Neural progenitor cell (in vitro differentiated cells): ENCODE measurements at regions not wholly inside any gene's neighbourhood (a gene's known extent, or its start where the extent isn't known, plus 50 kb on each side); places are given as distances from the start of the nearest gene placed in this dataset.

Experiments used
- DNase-seq: peaks from one replicate; pipeline ENCODE4 v3.0.0-alpha.2; 2016; ENCODE audit warnings: low spot score
- H2AFZ ChIP-seq: fragments of 200-600 bp; sonication (generic); replicated peaks from 2 replicates; pipeline ENCODE4 v1.6.1; 2016; ENCODE audit warnings: antibody characterized with exemption
- H3F3A ChIP-seq: fragments of 200-600 bp; sonication (generic); 2 replicates; pipeline ENCODE4 v1.6.1; 2016; ENCODE audit warnings: antibody characterized with exemption, low read depth
- H3K27ac ChIP-seq: fragments of 200-600 bp; sonication (generic); 2 replicates; pipeline ENCODE4 v1.5.1; 2016; ENCODE audit warnings: mild to moderate bottlenecking
- H3K27me3 ChIP-seq: fragments of 200-600 bp; sonication (generic); 2 replicates; pipeline ENCODE4 v1.6.1; 2016; ENCODE audit warnings: mild to moderate bottlenecking, moderate library complexity
- H3K36me3 ChIP-seq: fragments of 200-600 bp; sonication (generic); 2 replicates; pipeline ENCODE4 v1.5.1; 2016
- H3K4me1 ChIP-seq: fragments of 200-600 bp; sonication (generic); 2 replicates; pipeline ENCODE4 v1.6.1; 2016; ENCODE audit warnings: mixed run types
- H3K4me2 ChIP-seq: fragments of 200-600 bp; sonication (generic); 2 replicates; pipeline ENCODE4 v1.6.1; 2016
- H3K4me3 ChIP-seq: fragments of 200-600 bp; sonication (generic); 2 replicates; pipeline ENCODE4 v1.5.1; 2016
- H3K79me2 ChIP-seq: fragments of 200-600 bp; sonication (generic); 2 replicates; pipeline ENCODE4 v1.6.1; 2016; ENCODE audit warnings: low read depth
- H3K9ac ChIP-seq: fragments of 200-600 bp; sonication (generic); 2 replicates; pipeline ENCODE4 v1.6.1; 2016
- H3K9me3 ChIP-seq: fragments of 200-600 bp; sonication (generic); 2 replicates; pipeline ENCODE4 v1.5.1; 2016; ENCODE audit warnings: low read depth
- H4K20me1 ChIP-seq: fragments of 200-600 bp; sonication (generic); 2 replicates; pipeline ENCODE4 v1.6.1; 2016; ENCODE audit warnings: low read depth
- H3K27ac Mint-ChIP-seq: 3 replicates; pipeline ENCODE4 v1.8.0; 2021; ENCODE audit warnings: mixed read lengths
- H3K27me3 Mint-ChIP-seq: 2 replicates; pipeline ENCODE4 v1.8.0; 2022; ENCODE audit warnings: low read depth, mild to moderate bottlenecking, inconsistent platforms, moderate library complexity, mixed read lengths; ENCODE audit not compliant: insufficient read depth
- H3K36me3 Mint-ChIP-seq: 3 replicates; pipeline ENCODE4 v1.8.0; 2021; ENCODE audit warnings: mixed read lengths
- H3K4me1 Mint-ChIP-seq: 3 replicates; pipeline ENCODE4 v1.8.0; 2021; ENCODE audit warnings: mixed read lengths
- H3K4me3 Mint-ChIP-seq: 3 replicates; pipeline ENCODE4 v1.8.0; 2021; ENCODE audit warnings: mild to moderate bottlenecking, moderate library complexity, mixed read lengths
- H3K9me3 Mint-ChIP-seq: 3 replicates; pipeline ENCODE4 v1.8.0; 2020; ENCODE audit warnings: mixed read lengths
- EZH2 ChIP-seq: fragments of 200-600 bp; sonication (generic); IDR thresholded peaks from 2 replicates; pipeline ENCODE4 v1.6.1; 2017; ENCODE audit warnings: antibody characterized with exemption, mild to moderate bottlenecking, moderate library complexity
- EZH2phosphoT487 ChIP-seq: fragments of 200-600 bp; sonication (generic); IDR thresholded peaks from 2 replicates; pipeline ENCODE4 v1.6.1; 2017; ENCODE audit warnings: antibody characterized with exemption
- TF ChIP-seq, protein P1 (sequence below): fragments of 200-600 bp; sonication (generic); IDR thresholded peaks from 2 replicates; pipeline ENCODE4 v1.5.1; 2017; ENCODE audit warnings: antibody characterized with exemption, mild to moderate bottlenecking

DNA sequence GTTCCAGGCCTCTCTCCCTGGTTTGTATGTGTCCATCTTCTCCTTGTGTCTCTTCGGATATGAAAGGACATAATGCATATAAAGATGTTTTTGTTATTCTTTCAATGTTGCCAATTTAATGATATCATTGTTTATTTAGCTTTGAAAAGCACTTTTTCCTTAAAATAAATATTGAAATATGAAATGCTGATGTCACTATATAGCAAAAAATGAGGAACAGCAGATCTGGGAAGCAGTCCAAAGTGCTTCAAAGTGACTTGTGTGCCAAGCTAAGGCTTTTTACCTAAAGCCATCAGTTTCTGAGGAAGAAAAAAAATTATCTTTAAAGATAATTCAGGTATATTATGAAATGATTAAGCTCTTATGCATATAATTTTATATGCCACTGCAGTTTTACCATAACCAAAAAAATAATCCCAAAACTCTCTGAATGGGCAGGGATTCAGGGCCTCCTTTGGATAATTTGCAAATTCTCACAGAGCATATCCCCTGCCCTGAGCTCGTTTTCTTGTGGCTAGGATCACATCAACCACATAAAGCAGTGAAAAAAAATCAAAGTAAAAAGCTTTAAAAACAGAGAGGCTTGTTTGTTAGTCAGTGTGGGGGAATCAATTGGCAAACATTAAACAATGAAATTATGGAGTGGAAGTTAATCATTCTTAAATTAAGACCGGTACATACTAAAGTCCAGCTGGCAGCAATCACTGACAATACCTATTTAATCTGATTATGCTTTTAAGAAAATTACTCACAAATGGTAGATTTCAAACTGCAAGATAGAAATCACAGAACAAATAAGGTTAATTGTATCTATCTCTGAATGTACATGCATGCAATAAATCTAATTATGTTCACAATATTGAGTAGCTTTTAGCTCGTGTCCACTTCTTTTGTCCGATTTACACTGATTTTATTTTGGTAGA, 1027.9 kb upstream of the ADGRB3 start:
- Histone ChIP-seq H3K36me3 (no peaks in the 10 kb centered on the region), H3F3A (no peaks in the 10 kb centered on the region), H3K79me2 (no peaks in the 10 kb centered on the region), H2AFZ (no peak overlapping the region), H3K9me3 (no peaks in the 10 kb centered on the region), H3K27me3 (no peaks in the 10 kb centered on the region), H3K27ac (no peak overlapping the region), H3K9ac (no peak overlapping the region), H3K4me3 (no peak overlapping the region), H4K20me1 (no peaks in the 10 kb centered on the region), H3K4me2 (no peak overlapping the region), H3K4me1 (no peaks in the 10 kb centered on the region)
- H3K27me3 Mint-ChIP-seq: no peaks in the 10 kb centered on the region
- H3K36me3 Mint-ChIP-seq: no peaks in the 10 kb centered on the region
- H3K27ac Mint-ChIP-seq: no peak overlapping the region
- no peak for DNase-seq
- TF ChIP-seq EZH2: no peak
- no peaks in the 10 kb centered on the region for H3K4me1 Mint-ChIP-seq
- H3K4me3 Mint-ChIP-seq: no peak overlapping the region
- no peaks in the 10 kb centered on the region for H3K9me3 Mint-ChIP-seq

DNA sequence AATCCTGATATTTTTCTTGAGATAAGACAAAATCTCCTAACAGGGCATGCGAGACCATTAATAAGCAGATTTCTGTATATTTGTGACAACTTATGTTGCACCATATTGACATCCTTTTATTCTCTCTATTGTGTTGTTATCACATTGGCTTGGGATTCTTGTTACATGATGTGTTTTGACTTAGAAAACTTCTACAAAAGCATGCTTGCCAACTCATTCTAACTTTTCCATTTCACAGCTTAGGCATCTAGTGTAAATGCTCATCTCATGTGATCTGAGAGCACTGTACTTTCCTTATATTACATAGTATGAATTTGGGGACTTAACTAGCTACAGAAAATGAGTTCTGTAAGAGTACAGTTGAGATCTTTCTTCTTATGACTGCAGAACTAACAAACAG, 1040.7 kb upstream of the ADGRB3 start:
- Histone ChIP-seq H3F3A (no peaks in the 10 kb centered on the region), H3K36me3 (no peaks in the 10 kb centered on the region), H3K27me3 (no peaks in the 10 kb centered on the region), H3K4me2 (no peak overlapping the region), H3K9ac (no peak overlapping the region), H3K27ac (no peak overlapping the region), H2AFZ (no peak overlapping the region), H4K20me1 (no peaks in the 10 kb centered on the region), H3K79me2 (no peaks in the 10 kb centered on the region), H3K4me3 (no peak overlapping the region), H3K9me3 (no peaks in the 10 kb centered on the region), H3K4me1 (no peaks in the 10 kb centered on the region)
- Mint-ChIP-seq H3K27ac (no peak overlapping the region), H3K27me3 (peaks cover 2% of the 10 kb centered on the region), H3K9me3 (no peaks in the 10 kb centered on the region), H3K4me3 (no peak overlapping the region), H3K4me1 (peaks cover 3% of the 10 kb centered on the region), H3K36me3 (no peaks in the 10 kb centered on the region)
- TF ChIP-seq EZH2: no peak
- no peak for TF ChIP-seq EZH2phosphoT487
- TF ChIP-seq, protein P1, sequence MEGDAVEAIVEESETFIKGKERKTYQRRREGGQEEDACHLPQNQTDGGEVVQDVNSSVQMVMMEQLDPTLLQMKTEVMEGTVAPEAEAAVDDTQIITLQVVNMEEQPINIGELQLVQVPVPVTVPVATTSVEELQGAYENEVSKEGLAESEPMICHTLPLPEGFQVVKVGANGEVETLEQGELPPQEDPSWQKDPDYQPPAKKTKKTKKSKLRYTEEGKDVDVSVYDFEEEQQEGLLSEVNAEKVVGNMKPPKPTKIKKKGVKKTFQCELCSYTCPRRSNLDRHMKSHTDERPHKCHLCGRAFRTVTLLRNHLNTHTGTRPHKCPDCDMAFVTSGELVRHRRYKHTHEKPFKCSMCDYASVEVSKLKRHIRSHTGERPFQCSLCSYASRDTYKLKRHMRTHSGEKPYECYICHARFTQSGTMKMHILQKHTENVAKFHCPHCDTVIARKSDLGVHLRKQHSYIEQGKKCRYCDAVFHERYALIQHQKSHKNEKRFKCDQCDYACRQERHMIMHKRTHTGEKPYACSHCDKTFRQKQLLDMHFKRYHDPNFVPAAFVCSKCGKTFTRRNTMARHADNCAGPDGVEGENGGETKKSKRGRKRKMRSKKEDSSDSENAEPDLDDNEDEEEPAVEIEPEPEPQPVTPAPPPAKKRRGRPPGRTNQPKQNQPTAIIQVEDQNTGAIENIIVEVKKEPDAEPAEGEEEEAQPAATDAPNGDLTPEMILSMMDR: no peak
- no peak for DNase-seq

DNA sequence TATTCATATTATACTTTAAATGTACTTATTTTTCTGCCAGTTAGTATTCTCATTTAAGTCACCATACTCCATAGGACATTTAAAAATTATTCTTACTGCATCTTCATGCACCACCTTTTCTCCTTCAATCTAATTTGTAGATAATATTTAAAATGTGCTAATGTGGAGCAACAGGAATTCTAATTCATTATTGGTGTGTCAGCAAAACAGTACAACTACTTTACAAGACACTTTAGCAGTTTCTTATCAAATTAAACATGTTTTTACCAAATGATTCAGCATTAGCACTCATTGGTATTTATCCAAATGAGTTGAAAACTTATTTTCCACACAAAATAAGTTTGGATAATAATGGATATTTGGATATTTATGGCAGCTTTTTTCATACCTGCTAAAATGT, 1041.8 kb upstream of the ADGRB3 start:
- Mint-ChIP-seq H3K36me3 (no peaks in the 10 kb centered on the region), H3K4me1 (peaks cover 3% of the 10 kb centered on the region), H3K27me3 (peaks cover 2% of the 10 kb centered on the region), H3K4me3 (no peak overlapping the region), H3K27ac (no peak overlapping the region), H3K9me3 (no peaks in the 10 kb centered on the region)
- no peak for TF ChIP-seq EZH2phosphoT487
- TF ChIP-seq, protein P1: no peak
- no peak for TF ChIP-seq EZH2
- H3K9ac ChIP-seq: no peak overlapping the region
- no peak for DNase-seq
- H3F3A ChIP-seq: no peaks in the 10 kb centered on the region
- no peaks in the 10 kb centered on the region for H3K36me3 ChIP-seq
- no peak overlapping the region for H3K27ac ChIP-seq
- no peaks in the 10 kb centered on the region for H3K27me3 ChIP-seq
- H3K4me3 ChIP-seq: no peak overlapping the region
- no peaks in the 10 kb centered on the region for H4K20me1 ChIP-seq
- H3K79me2 ChIP-seq: no peaks in the 10 kb centered on the region
- no peaks in the 10 kb centered on the region for H3K4me1 ChIP-seq
- H3K9me3 ChIP-seq: no peaks in the 10 kb centered on the region
- no peak overlapping the region for H2AFZ ChIP-seq
- H3K4me2 ChIP-seq: no peak overlapping the region

DNA sequence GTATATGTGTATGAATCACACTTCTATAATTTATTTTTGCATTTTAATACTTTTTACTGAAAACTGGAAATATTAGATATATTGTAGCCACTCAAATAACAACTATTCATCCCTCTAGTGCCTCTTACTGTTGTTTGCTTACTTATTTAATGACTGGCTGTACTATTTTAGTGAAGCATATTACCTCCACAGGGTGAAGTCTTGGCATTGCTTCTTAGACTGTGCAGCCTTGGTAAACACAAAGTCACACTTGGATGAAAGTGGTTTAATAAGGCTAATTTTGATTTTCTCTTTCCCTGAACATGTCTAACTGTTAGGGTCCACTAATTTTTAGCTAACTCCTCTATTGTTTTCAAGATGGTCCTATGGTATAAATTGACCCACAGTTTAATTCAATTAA, 1043.2 kb upstream of the ADGRB3 start:
- H3K27ac ChIP-seq: no peak overlapping the region
- no peaks in the 10 kb centered on the region for H3K36me3 ChIP-seq
- no peaks in the 10 kb centered on the region for H3K27me3 ChIP-seq
- Mint-ChIP-seq H3K9me3 (no peaks in the 10 kb centered on the region), H3K27me3 (peaks cover 2% of the 10 kb centered on the region), H3K4me3 (no peak overlapping the region), H3K27ac (no peak overlapping the region), H3K36me3 (no peaks in the 10 kb centered on the region), H3K4me1 (peaks cover 3% of the 10 kb centered on the region)
- DNase-seq: no peak
- no peaks in the 10 kb centered on the region for H3K4me1 ChIP-seq
- H2AFZ ChIP-seq: no peak overlapping the region
- no peaks in the 10 kb centered on the region for H4K20me1 ChIP-seq
- no peak overlapping the region for H3K4me3 ChIP-seq
- TF ChIP-seq, protein P1: no peak
- TF ChIP-seq EZH2 (no peak), EZH2phosphoT487 (no peak)
- no peaks in the 10 kb centered on the region for H3K9me3 ChIP-seq
- no peak overlapping the region for H3K4me2 ChIP-seq
- H3F3A ChIP-seq: no peaks in the 10 kb centered on the region
- no peaks in the 10 kb centered on the region for H3K79me2 ChIP-seq
- H3K9ac ChIP-seq: no peak overlapping the region
